ENCODE measurements at regions not wholly inside any gene's neighbourhood (a gene's known extent, or its start where the extent isn't known, plus 50 kb on each side); places are given as distances from the start of the nearest gene placed in this dataset.

DNA sequence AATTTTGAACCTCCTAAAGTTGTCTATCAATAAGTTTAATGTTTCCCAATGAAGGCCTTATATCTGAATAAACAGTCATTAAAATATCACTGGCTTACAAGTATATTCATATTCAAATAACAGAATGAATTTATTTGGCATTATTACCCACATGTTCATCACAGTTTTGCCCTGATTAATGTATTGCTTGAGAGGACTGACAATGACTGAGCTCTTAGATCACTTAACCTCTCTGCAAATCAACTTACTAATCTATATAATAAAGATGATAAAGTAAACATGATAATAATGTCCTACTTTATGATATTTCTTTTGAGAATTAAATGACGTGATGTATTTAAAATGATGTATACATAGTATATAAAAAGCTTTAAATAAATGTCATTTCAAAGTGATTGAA lies 532.0 kb upstream of the GBE1 start:
- no peak for TF ChIP-seq TCF12 (IDR thresholded peaks at IDR 0.05; ENCODE audit: low read depth)
- TF ChIP-seq, protein P1, sequence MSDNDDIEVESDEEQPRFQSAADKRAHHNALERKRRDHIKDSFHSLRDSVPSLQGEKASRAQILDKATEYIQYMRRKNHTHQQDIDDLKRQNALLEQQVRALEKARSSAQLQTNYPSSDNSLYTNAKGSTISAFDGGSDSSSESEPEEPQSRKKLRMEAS (IDR thresholded peaks at IDR 0.05), result no peak
- no peak for TF ChIP-seq CREB1 (IDR thresholded peaks at IDR 0.05; ENCODE audit: low read depth)
- no peak for TF ChIP-seq CEBPB (IDR thresholded peaks at IDR 0.05)
- TF ChIP-seq, protein P2, sequence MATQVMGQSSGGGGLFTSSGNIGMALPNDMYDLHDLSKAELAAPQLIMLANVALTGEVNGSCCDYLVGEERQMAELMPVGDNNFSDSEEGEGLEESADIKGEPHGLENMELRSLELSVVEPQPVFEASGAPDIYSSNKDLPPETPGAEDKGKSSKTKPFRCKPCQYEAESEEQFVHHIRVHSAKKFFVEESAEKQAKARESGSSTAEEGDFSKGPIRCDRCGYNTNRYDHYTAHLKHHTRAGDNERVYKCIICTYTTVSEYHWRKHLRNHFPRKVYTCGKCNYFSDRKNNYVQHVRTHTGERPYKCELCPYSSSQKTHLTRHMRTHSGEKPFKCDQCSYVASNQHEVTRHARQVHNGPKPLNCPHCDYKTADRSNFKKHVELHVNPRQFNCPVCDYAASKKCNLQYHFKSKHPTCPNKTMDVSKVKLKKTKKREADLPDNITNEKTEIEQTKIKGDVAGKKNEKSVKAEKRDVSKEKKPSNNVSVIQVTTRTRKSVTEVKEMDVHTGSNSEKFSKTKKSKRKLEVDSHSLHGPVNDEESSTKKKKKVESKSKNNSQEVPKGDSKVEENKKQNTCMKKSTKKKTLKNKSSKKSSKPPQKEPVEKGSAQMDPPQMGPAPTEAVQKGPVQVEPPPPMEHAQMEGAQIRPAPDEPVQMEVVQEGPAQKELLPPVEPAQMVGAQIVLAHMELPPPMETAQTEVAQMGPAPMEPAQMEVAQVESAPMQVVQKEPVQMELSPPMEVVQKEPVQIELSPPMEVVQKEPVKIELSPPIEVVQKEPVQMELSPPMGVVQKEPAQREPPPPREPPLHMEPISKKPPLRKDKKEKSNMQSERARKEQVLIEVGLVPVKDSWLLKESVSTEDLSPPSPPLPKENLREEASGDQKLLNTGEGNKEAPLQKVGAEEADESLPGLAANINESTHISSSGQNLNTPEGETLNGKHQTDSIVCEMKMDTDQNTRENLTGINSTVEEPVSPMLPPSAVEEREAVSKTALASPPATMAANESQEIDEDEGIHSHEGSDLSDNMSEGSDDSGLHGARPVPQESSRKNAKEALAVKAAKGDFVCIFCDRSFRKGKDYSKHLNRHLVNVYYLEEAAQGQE (IDR thresholded peaks at IDR 0.05; ENCODE audit: low read depth), result no peak
- TF ChIP-seq RAD21 (IDR thresholded peaks at IDR 0.05; ENCODE audit: low read depth), result no peak
- TF ChIP-seq TAF1 (IDR thresholded peaks at IDR 0.05; ENCODE audit: low read depth), result no peak
- no peak for TF ChIP-seq EP300 (IDR thresholded peaks at IDR 0.05; ENCODE audit: borderline replicate concordance)
- no peak for TF ChIP-seq ZBTB7A (IDR thresholded peaks at IDR 0.05; ENCODE audit: low read depth)
